Astrocyte (in vitro differentiated cells and primary cell): ENCODE measurements at regions not wholly inside any gene's neighbourhood (a gene's known extent, or its start where the extent isn't known, plus 50 kb on each side); places are given as distances from the start of the nearest gene placed in this dataset.

Source experiments
- DNase-seq: peaks from one replicate; pipeline ENCODE4 v3.0.0-alpha.2; 2010; ENCODE audit warnings: low read depth
- FAIRE-seq: peaks from 2 replicates; lab custom pipeline; 2011; peaks lifted over from hg19 to GRCh38; lab: Jason Lieb, UNC
- H2AFZ ChIP-seq: 2 replicates; pipeline ENCODE4 v1.6.0; 2012; ENCODE audit warnings: low read depth, low read length, inconsistent platforms
- H3K27ac ChIP-seq: 2 replicates; pipeline ENCODE4 v1.5.1; 2011; ENCODE audit warnings: low read depth, low read length, inconsistent platforms
- H3K27me3 ChIP-seq: 2 replicates; pipeline ENCODE4 v1.6.0; 2011; ENCODE audit warnings: low read length, inconsistent platforms; ENCODE audit not compliant: insufficient read depth
- H3K36me3 ChIP-seq: 2 replicates; pipeline ENCODE4 v1.5.1; 2011; ENCODE audit warnings: low read length, inconsistent platforms; ENCODE audit not compliant: insufficient read depth
- H3K4me1 ChIP-seq: 2 replicates; pipeline ENCODE4 v1.5.1; 2011; ENCODE audit warnings: low read length, inconsistent platforms; ENCODE audit not compliant: insufficient read depth
- H3K4me2 ChIP-seq: 2 replicates; pipeline ENCODE4 v1.6.0; 2012; ENCODE audit warnings: low read length, inconsistent platforms
- H3K4me3 ChIP-seq: 2 replicates; pipeline ENCODE4 v1.5.1; 2011; ENCODE audit warnings: low read depth, mild to moderate bottlenecking, low read length, inconsistent platforms; ENCODE audit not compliant: insufficient read depth
- H3K79me2 ChIP-seq: 2 replicates; pipeline ENCODE4 v1.6.0; 2012; ENCODE audit warnings: mild to moderate bottlenecking, low read length, inconsistent platforms; ENCODE audit not compliant: insufficient read depth
- H3K9ac ChIP-seq: 2 replicates; pipeline ENCODE4 v1.6.0; 2012; ENCODE audit warnings: mild to moderate bottlenecking, low read length, inconsistent platforms
- H3K9me3 ChIP-seq: 2 replicates; pipeline ENCODE4 v1.5.1; 2012; ENCODE audit warnings: low read depth, mild to moderate bottlenecking, low read length, inconsistent platforms; ENCODE audit not compliant: insufficient read depth
- H4K20me1 ChIP-seq: 2 replicates; pipeline ENCODE4 v1.6.0; 2012; ENCODE audit warnings: low read length, inconsistent platforms; ENCODE audit not compliant: insufficient read depth
- H3K27ac Mint-ChIP-seq: one replicate; pipeline ENCODE4 v1.8.0; 2021; ENCODE audit warnings: mild to moderate bottlenecking, mixed read lengths; ENCODE audit not compliant: unreplicated experiment
- H3K27me3 Mint-ChIP-seq: one replicate; pipeline ENCODE4 v1.8.0; 2021; ENCODE audit warnings: low read depth, mixed read lengths; ENCODE audit not compliant: unreplicated experiment
- H3K36me3 Mint-ChIP-seq: one replicate; pipeline ENCODE4 v1.8.0; 2021; ENCODE audit warnings: low read depth, mixed read lengths; ENCODE audit not compliant: unreplicated experiment
- H3K4me1 Mint-ChIP-seq: one replicate; pipeline ENCODE4 v1.8.0; 2021; ENCODE audit warnings: low read depth, mixed read lengths; ENCODE audit not compliant: unreplicated experiment
- H3K4me3 Mint-ChIP-seq: one replicate; pipeline ENCODE4 v1.8.0; 2021; ENCODE audit warnings: mild to moderate bottlenecking, moderate library complexity, mixed read lengths; ENCODE audit not compliant: unreplicated experiment
- H3K9me3 Mint-ChIP-seq: one replicate; pipeline ENCODE4 v1.8.0; 2021; ENCODE audit warnings: mild to moderate bottlenecking, mixed read lengths; ENCODE audit not compliant: unreplicated experiment
- EZH2 ChIP-seq: IDR thresholded peaks from 2 replicates; pipeline ENCODE4 v1.6.1; 2012; ENCODE audit warnings: mild to moderate bottlenecking, low read length, inconsistent platforms; ENCODE audit not compliant: insufficient read depth
- TF ChIP-seq, protein P1 (sequence below): IDR thresholded peaks from 2 replicates; pipeline ENCODE4 v1.5.1; 2011; ENCODE audit warnings: low read depth, mild to moderate bottlenecking, inconsistent platforms, low read length, moderate library complexity; ENCODE audit not compliant: insufficient read depth

DNA sequence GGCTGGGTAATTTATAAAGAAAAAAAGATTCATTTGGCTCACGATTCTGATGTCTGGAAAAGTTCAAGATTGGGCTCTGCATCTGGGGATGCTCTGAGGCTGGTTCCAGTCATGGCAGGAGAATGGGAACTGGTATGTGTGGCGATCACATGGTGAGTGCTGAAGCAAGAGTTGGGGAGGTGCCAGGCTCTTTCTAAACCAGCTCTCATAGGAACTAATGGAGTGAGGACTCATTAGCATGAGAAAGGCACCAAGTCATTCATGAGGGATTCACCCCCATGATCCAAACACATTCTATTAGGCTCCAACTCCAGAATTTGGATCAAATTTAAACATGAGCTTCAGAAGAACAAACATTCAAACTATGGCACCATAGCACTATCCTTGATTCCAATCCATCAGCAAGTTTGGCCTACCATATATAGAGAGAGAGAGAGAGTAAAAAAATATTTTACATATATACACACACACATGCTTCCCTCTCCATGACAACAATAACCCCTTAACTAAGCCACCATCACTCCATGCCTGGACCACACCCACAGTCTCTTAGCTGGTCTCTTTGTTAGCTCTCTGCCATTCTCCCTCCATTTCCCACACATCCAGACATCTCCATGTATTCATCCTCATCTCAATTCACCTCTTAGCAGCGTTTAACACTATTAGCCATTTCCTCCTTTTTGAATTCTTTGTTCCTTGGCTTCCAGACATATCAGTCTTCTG lies 57.9 kb downstream of the NPY start:
- Histone ChIP-seq H3K4me2 (no peak overlapping the region), H2AFZ (no peak overlapping the region), H3K27ac (no peak overlapping the region), H3K9me3 (no peaks in the 10 kb centered on the region), H4K20me1 (no peaks in the 10 kb centered on the region), H3K79me2 (no peaks in the 10 kb centered on the region), H3K9ac (no peak overlapping the region), H3K36me3 (no peaks in the 10 kb centered on the region), H3K4me1 (no peaks in the 10 kb centered on the region), H3K4me3 (no peak overlapping the region), H3K27me3 (no peaks in the 10 kb centered on the region)
- no peak for FAIRE-seq
- Mint-ChIP-seq H3K27ac (no peak overlapping the region), H3K9me3 (peaks cover 2% of the 10 kb centered on the region), H3K27me3 (peaks cover 9% of the 10 kb centered on the region), H3K36me3 (no peaks in the 10 kb centered on the region), H3K4me1 (peaks cover 9% of the 10 kb centered on the region), H3K4me3 (no peak overlapping the region)
- no peak for DNase-seq
- no peak for TF ChIP-seq EZH2
- TF ChIP-seq, protein P1, sequence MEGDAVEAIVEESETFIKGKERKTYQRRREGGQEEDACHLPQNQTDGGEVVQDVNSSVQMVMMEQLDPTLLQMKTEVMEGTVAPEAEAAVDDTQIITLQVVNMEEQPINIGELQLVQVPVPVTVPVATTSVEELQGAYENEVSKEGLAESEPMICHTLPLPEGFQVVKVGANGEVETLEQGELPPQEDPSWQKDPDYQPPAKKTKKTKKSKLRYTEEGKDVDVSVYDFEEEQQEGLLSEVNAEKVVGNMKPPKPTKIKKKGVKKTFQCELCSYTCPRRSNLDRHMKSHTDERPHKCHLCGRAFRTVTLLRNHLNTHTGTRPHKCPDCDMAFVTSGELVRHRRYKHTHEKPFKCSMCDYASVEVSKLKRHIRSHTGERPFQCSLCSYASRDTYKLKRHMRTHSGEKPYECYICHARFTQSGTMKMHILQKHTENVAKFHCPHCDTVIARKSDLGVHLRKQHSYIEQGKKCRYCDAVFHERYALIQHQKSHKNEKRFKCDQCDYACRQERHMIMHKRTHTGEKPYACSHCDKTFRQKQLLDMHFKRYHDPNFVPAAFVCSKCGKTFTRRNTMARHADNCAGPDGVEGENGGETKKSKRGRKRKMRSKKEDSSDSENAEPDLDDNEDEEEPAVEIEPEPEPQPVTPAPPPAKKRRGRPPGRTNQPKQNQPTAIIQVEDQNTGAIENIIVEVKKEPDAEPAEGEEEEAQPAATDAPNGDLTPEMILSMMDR = no peak

DNA sequence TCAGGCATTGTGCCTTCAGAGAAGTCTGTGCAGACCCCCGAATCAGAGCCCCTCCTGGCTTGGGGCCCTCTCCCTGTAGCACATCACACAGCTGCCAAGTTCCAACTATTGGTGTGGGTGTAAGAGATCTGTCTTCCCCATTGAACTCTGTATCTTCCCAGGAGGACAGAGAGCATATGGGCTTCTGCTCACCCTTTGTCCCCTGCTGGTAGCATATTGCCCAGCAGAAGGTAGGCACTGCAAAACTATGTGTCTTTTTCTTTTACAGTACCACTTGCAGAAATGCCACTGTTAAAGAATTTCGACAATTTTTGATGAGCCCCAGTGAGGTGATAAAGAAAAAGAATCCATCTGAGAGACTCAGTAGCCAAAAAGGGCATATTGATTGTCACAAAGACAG lies 59.6 kb downstream of the NPY start:
- Mint-ChIP-seq H3K9me3 (no peaks in the 10 kb centered on the region), H3K4me1 (peaks cover 6% of the 10 kb centered on the region), H3K4me3 (no peak overlapping the region), H3K27me3 (peaks cover under 1% of the 10 kb centered on the region), H3K36me3 (no peaks in the 10 kb centered on the region), H3K27ac (no peak overlapping the region)
- Histone ChIP-seq H3K9ac (no peak overlapping the region), H2AFZ (no peak overlapping the region), H3K27me3 (no peaks in the 10 kb centered on the region), H3K9me3 (no peaks in the 10 kb centered on the region), H3K4me2 (no peak overlapping the region), H3K4me3 (no peak overlapping the region), H3K4me1 (no peaks in the 10 kb centered on the region), H3K36me3 (no peaks in the 10 kb centered on the region), H3K27ac (no peak overlapping the region), H3K79me2 (no peaks in the 10 kb centered on the region), H4K20me1 (no peaks in the 10 kb centered on the region)
- DNase-seq = no peak
- no peak for FAIRE-seq
- TF ChIP-seq EZH2 = no peak
- TF ChIP-seq, protein P1 = no peak

DNA sequence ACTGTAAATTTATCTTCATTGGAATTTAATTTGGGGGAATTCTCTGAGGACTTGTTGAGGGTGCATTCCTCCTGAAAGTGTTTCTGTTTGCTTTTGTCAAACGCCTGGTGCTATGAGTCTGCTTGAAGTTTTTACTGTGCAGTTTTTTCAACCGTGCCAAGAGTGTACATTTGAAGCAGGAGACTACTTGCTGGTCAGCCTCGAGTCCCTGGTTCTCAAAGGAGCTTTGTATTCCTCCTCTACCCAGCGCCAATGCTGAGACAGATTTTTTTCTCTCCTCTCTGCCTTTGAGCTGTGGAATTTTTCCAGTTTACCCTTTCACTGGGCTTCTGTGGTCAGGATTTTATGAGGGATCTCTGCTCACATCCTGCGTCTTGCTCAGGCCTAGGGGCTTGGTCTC lies 62.1 kb downstream of the NPY start:
- Mint-ChIP-seq H3K4me3 (no peak overlapping the region), H3K9me3 (no peaks in the 10 kb centered on the region), H3K27ac (peak overlapping the region; percentile 41), H3K4me1 (peaks cover 6% of the 10 kb centered on the region), H3K27me3 (no peaks in the 10 kb centered on the region), H3K36me3 (no peaks in the 10 kb centered on the region)
- Histone ChIP-seq H2AFZ (no peak overlapping the region), H3K4me1 (no peaks in the 10 kb centered on the region), H3K9me3 (no peaks in the 10 kb centered on the region), H3K27me3 (no peaks in the 10 kb centered on the region), H3K4me2 (no peak overlapping the region), H3K4me3 (no peak overlapping the region), H4K20me1 (no peaks in the 10 kb centered on the region), H3K9ac (no peak overlapping the region), H3K79me2 (no peaks in the 10 kb centered on the region), H3K36me3 (no peaks in the 10 kb centered on the region), H3K27ac (no peak overlapping the region)
- no peak for FAIRE-seq
- DNase-seq = no peak
- TF ChIP-seq, protein P1 = no peak
- no peak for TF ChIP-seq EZH2
